BLaER1 treated with 17β-estradiol and CSF1 and Interleukin-3, amounts not matched to agents 10 nM and 100 nM (cell line): ENCODE measurements at regions not wholly inside any gene's neighbourhood (a gene's known extent, or its start where the extent isn't known, plus 50 kb on each side); places are given as distances from the start of the nearest gene placed in this dataset.

Experiments used
- H3K27ac ChIP-seq, 11 experiments: shearing (Covaris generic); formaldehyde crosslinking; 2 replicates each; pipeline ENCODE4 v1.8.1; 2022
- H3K27me3 ChIP-seq, 11 experiments: shearing (Covaris generic); formaldehyde crosslinking; 2 replicates each; pipeline ENCODE4 v1.8.1; 2022
- H3K36me3 ChIP-seq, 11 experiments: shearing (Covaris generic); formaldehyde crosslinking; 2 replicates each; pipeline ENCODE4 v1.8.1; 2022
- H3K4me1 ChIP-seq, 10 experiments: shearing (Covaris generic); formaldehyde crosslinking; 2 replicates each; pipeline ENCODE4 v1.8.1; 2022
- H3K4me2 ChIP-seq, 11 experiments: shearing (Covaris generic); formaldehyde crosslinking; 2 replicates each; pipeline ENCODE4 v1.8.1; 2022
- H3K4me3 ChIP-seq, 10 experiments: shearing (Covaris generic); formaldehyde crosslinking; 2 replicates each; pipeline ENCODE4 v1.8.1; 2022
- H3K9ac ChIP-seq, 11 experiments: shearing (Covaris generic); formaldehyde crosslinking; 2 replicates each; pipeline ENCODE4 v1.8.1; 2022
- H3K9me3 ChIP-seq, 11 experiments: shearing (Covaris generic); formaldehyde crosslinking; replicated peaks in 1 of 11; 2 replicates each; pipeline ENCODE4 v1.8.1; 2022
- H4K20me1 ChIP-seq, 11 experiments: shearing (Covaris generic); formaldehyde crosslinking; 2 replicates each; pipeline ENCODE4 v1.8.1; 2022
- Cebpa-rat ChIP-seq, 11 experiments: shearing (Covaris generic); IDR thresholded peaks; 2 replicates each; pipeline ENCODE4 v1.8.1; 2022

DNA sequence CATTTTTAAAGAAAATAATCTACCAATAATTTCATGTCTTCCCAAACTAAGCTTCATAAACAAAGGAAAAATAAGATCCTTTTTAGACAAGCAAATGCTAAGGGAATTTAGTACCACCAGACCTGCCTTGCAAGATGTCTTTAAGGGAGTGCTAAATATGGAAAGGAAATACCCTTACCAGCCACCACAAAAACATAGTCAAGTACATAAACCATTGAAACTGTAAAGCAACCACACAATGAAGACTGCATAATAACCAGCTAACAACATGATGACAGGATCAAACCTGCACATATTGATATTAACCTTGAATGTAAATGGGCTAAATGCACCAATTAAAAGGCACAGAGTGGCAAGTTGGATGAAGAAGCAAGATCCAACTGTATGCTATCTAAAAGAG lies 586.5 kb upstream of the NRG3 start:
- Histone ChIP-seq H3K4me2 (no peak overlapping the region), H3K4me1 (no peaks in the 10 kb centered on the region), H3K4me3 (no peak overlapping the region), H4K20me1 (no peaks in the 10 kb centered on the region), H3K9me3 (0 out of 22 replicates have a peak, but pooled peaks cover 0 to 4% (median 0%) of the 10 kb centered on the region in 11 experiments), H3K9ac (no peak overlapping the region), H3K36me3 (no peaks in the 10 kb centered on the region), H3K27ac (no peak overlapping the region), H3K27me3 (no peaks in the 10 kb centered on the region)
- no peak for TF ChIP-seq Cebpa-rat (IDR thresholded peaks at IDR 0.05)

- Histone ChIP-seq H3K9me3 (peaks cover 0 to 4% (median 0%) of the 10 kb centered on the region in 11 experiments; a peak in 2 of 22 replicates), H3K27ac (no peak overlapping the region), H3K27me3 (no peaks in the 10 kb centered on the region), H4K20me1 (no peaks in the 10 kb centered on the region), H3K9ac (no peak overlapping the region), H3K4me3 (no peak overlapping the region), H3K4me2 (no peak overlapping the region), H3K4me1 (no peaks in the 10 kb centered on the region), H3K36me3 (no peaks in the 10 kb centered on the region)
- TF ChIP-seq Cebpa-rat (IDR thresholded peaks at IDR 0.05): no peak
These were observed 577.7 kb upstream of the NRG3 start for GRCh38 chr10:81297292-81297691.

GRCh38 chr10:81303656-81304055 lies 571.3 kb upstream of the NRG3 start:
- no peak overlapping the region for H3K27ac ChIP-seq
- H3K4me1 ChIP-seq: no peaks in the 10 kb centered on the region
- no peak overlapping the region for H3K4me3 ChIP-seq
- TF ChIP-seq Cebpa-rat (IDR thresholded peaks at IDR 0.05): no peak
- H4K20me1 ChIP-seq: no peaks in the 10 kb centered on the region
- H3K27me3 ChIP-seq: no peaks in the 10 kb centered on the region
- no peaks in the 10 kb centered on the region for H3K36me3 ChIP-seq
- H3K9ac ChIP-seq: no peak overlapping the region
- no peak overlapping the region for H3K4me2 ChIP-seq
- H3K9me3 ChIP-seq: peaks cover 0 to 4% (median under 1%) of the 10 kb centered on the region in 11 experiments; a peak in 7 of 22 replicates

DNA sequence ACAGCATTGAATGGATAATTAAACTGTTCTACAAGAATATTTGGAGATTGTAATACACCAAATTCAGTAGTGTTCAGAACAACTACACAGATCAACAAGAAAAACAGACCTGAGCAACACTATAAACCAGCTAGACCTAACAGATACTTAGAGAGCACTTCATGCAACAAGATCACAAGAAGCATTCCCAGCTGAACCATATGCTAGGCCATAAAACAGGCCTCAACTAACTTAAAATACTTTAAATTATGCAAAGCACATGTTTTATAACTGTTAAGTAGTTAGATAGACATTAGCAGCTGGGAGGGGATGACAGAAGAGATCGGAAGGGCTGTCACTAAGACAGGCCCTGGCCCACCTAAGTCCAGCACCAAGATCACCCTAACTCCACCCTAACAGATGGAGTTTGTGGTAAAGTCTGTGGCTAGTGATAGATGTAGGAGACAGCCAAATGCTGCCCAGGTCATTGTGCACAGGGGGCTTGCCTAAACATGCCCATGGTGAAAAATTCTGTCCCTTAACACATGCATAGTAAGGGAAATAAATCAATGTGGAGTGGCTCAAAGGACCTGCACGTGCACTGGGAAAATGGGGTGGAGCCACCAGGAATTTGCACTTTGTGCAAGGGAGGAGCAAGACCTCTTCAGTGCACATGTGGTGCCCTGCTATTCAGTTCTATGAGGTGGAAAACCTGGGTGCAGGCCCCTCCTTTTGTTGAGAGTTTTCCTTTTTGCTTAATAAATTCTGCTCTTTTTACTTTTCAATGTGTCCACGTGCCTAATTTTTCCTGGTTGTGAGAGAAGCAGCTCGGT lies 567.8 kb upstream of the NRG3 start:
- peaks cover 0 to 13% (median 9%) of the 10 kb centered on the region in 11 experiments; a peak in 18 of 22 replicates for H3K9me3 ChIP-seq
- no peak for TF ChIP-seq Cebpa-rat (IDR thresholded peaks at IDR 0.05)
- no peak overlapping the region for H3K4me2 ChIP-seq
- no peaks in the 10 kb centered on the region for H3K36me3 ChIP-seq
- no peak overlapping the region for H3K27ac ChIP-seq
- no peaks in the 10 kb centered on the region for H3K4me1 ChIP-seq
- H3K9ac ChIP-seq: no peak overlapping the region
- H3K4me3 ChIP-seq: no peak overlapping the region
- H4K20me1 ChIP-seq: no peaks in the 10 kb centered on the region
- H3K27me3 ChIP-seq: no peaks in the 10 kb centered on the region

DNA sequence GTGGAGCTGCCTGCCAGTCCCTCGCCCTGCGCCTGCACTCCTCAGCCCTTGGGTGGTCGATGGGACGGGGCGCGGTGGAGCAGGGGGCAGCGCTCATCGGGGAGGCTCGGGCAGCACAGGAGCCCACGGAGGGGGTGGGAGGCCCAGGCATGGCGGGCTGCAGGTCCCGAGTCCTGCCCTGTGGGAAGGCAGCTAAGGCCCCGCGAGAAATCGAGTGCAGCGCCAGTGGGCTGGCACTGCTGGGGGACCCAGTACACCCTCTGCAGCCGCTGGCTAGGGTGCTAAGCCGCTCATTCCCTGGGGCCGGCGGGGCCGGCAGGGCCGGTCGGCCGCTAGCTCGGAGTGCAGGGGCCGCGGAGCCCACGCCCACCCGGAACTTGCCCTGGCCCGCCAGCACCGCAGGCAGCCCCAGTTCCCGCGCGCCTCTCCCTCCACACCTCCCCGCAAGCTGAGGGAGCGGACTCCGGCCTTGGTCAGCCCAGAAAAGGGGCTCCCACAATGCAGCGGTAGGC lies 565.9 kb upstream of the NRG3 start:
- Histone ChIP-seq H3K4me1 (no peaks in the 10 kb centered on the region), H3K9ac (no peak overlapping the region), H3K4me3 (no peak overlapping the region), H3K4me2 (no peak overlapping the region), H3K9me3 (peaks cover 0 to 13% (median 9%) of the 10 kb centered on the region in 11 experiments; a peak in 18 of 22 replicates), H3K36me3 (no peaks in the 10 kb centered on the region), H3K27ac (no peak overlapping the region), H3K27me3 (no peaks in the 10 kb centered on the region), H4K20me1 (no peaks in the 10 kb centered on the region)
- no peak for TF ChIP-seq Cebpa-rat (IDR thresholded peaks at IDR 0.05)

DNA sequence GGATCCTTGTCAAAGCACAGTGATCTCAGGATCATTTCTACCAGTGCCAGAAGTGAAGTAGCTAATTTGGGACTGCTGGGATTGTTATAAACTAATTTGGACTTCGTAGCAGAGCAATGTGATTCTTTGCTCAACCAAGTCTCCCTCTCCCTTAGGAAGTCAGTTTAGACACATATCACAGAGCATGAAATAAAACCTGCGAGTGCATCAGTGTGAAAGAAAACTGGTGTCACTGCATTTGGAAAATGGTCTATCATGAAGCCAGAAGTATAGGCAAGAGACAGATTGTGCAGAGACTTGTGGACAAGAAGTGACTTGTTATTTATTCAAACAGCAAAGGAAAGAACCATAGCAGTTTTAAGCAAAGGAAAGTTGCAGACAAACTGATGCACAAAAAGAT lies 560.5 kb upstream of the NRG3 start:
- no peak for TF ChIP-seq Cebpa-rat (IDR thresholded peaks at IDR 0.05)
- H3K4me3 ChIP-seq: no peak overlapping the region
- no peak overlapping the region for H3K27ac ChIP-seq
- H3K4me1 ChIP-seq: no peaks in the 10 kb centered on the region
- H4K20me1 ChIP-seq: no peaks in the 10 kb centered on the region
- H3K27me3 ChIP-seq: no peaks in the 10 kb centered on the region
- H3K36me3 ChIP-seq: no peaks in the 10 kb centered on the region
- H3K9ac ChIP-seq: no peak overlapping the region
- no peak overlapping the region for H3K4me2 ChIP-seq
- H3K9me3 ChIP-seq: peaks cover 0 to 4% (median under 1%) of the 10 kb centered on the region in 11 experiments; a peak in 12 of 22 replicates

GRCh38 chr10:81315026-81315425 lies 560.0 kb upstream of the NRG3 start:
- H3K4me1 ChIP-seq: no peaks in the 10 kb centered on the region
- no peak overlapping the region for H3K27ac ChIP-seq
- no peak overlapping the region for H3K4me2 ChIP-seq
- H3K9ac ChIP-seq: no peak overlapping the region
- H3K27me3 ChIP-seq: no peaks in the 10 kb centered on the region
- no peaks in the 10 kb centered on the region for H3K9me3 ChIP-seq
- no peaks in the 10 kb centered on the region for H3K36me3 ChIP-seq
- no peak for TF ChIP-seq Cebpa-rat (IDR thresholded peaks at IDR 0.05)
- H3K4me3 ChIP-seq: no peak overlapping the region
- H4K20me1 ChIP-seq: no peaks in the 10 kb centered on the region

DNA sequence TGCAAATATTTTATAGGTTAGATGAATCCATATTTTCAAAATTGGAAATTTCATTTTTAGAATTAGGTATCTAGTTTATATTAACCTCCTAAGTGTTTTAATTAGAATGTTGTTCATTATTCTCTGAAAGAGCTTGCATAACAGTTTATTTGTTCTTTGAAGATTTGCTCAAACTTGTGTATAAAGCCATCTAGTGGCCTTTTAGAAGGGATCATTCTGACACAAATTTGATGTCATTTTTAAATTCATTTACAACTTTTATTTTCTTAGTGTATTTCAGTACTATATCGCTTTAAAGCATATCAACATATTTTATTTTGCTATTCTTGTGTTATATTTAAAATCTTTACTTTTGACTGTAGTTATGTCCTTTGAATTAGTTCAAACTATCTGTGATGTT lies 527.0 kb upstream of the NRG3 start:
- Histone ChIP-seq H3K4me2 (no peak overlapping the region), H3K4me1 (no peaks in the 10 kb centered on the region), H3K27ac (no peak overlapping the region), H3K9me3 (no peaks in the 10 kb centered on the region), H3K36me3 (no peaks in the 10 kb centered on the region), H3K9ac (no peak overlapping the region), H3K27me3 (no peaks in the 10 kb centered on the region), H3K4me3 (no peak overlapping the region), H4K20me1 (no peaks in the 10 kb centered on the region)
- no peak for TF ChIP-seq Cebpa-rat (IDR thresholded peaks at IDR 0.05)

- Histone ChIP-seq H3K36me3 (no peaks in the 10 kb centered on the region), H3K9me3 (peaks cover 0 to under 1% (median 0%) of the 10 kb centered on the region in 11 experiments; a peak in 1 of 22 replicates), H4K20me1 (no peaks in the 10 kb centered on the region), H3K9ac (no peak overlapping the region), H3K27me3 (no peaks in the 10 kb centered on the region), H3K4me1 (no peaks in the 10 kb centered on the region), H3K27ac (no peak overlapping the region), H3K4me3 (no peak overlapping the region), H3K4me2 (no peak overlapping the region)
- TF ChIP-seq Cebpa-rat (IDR thresholded peaks at IDR 0.05): no peak
These were observed 507.9 kb upstream of the NRG3 start for GRCh38 chr10:81367132-81367531.

- Histone ChIP-seq H3K4me2 (no peak overlapping the region), H3K9ac (no peak overlapping the region), H3K27me3 (no peaks in the 10 kb centered on the region), H4K20me1 (no peaks in the 10 kb centered on the region), H3K4me1 (no peaks in the 10 kb centered on the region), H3K27ac (no peak overlapping the region), H3K36me3 (no peaks in the 10 kb centered on the region), H3K9me3 (peaks cover 0 to 3% (median 0%) of the 10 kb centered on the region in 11 experiments; a peak in 1 of 22 replicates), H3K4me3 (no peak overlapping the region)
- TF ChIP-seq Cebpa-rat (IDR thresholded peaks at IDR 0.05): no peak
These were observed 488.2 kb upstream of the NRG3 start for GRCh38 chr10:81386817-81387216.
